Activated CD4-positive, alpha-beta T cell treated with anti-CD3 and anti-CD28 coated beads, Interleukin-2, Interleukin-4, amounts not matched to agents 100 ng/mL and 50 ng/mL, durations not matched to agents 16 hours and 8 hours (primary cell): ENCODE measurements at regions not wholly inside any gene's neighbourhood (a gene's known extent, or its start where the extent isn't known, plus 50 kb on each side); places are given as distances from the start of the nearest gene placed in this dataset.

Experiments
- DNase-seq: peaks from one replicate; pipeline ENCODE4 v3.0.0-alpha.2; 2020; ENCODE audit warnings: low spot score

GRCh38 chr2:4255491-4255890 lies 552.1 kb downstream of the DCDC2C start:
- no peak for DNase-seq

- DNase-seq: no peak
These were observed 553.0 kb downstream of the DCDC2C start for GRCh38 chr2:4256351-4256750.

GRCh38 chr2:4258563-4258962 lies 555.2 kb downstream of the DCDC2C start:
- DNase-seq: no peak

- no peak for DNase-seq
These were observed 562.6 kb downstream of the DCDC2C start for GRCh38 chr2:4265936-4266335.

GRCh38 chr2:4269885-4270284 lies 566.5 kb downstream of the DCDC2C start:
- no peak for DNase-seq

- no peak for DNase-seq
These were observed 569.0 kb downstream of the DCDC2C start for GRCh38 chr2:4272261-4272858.

- DNase-seq: no peak
These were observed 575.0 kb downstream of the DCDC2C start for GRCh38 chr2:4278392-4278791.

- DNase-seq: no peak
These were observed 576.1 kb downstream of the DCDC2C start for GRCh38 chr2:4279431-4279830.

- DNase-seq: no peak
These were observed 588.1 kb downstream of the DCDC2C start for GRCh38 chr2:4291430-4291829.

- DNase-seq: no peak
These were observed 592.3 kb downstream of the DCDC2C start for GRCh38 chr2:4295680-4296079.

- DNase-seq: no peak
These were observed 597.2 kb downstream of the DCDC2C start for GRCh38 chr2:4300616-4301015.

GRCh38 chr2:4324531-4324930 lies 621.2 kb downstream of the DCDC2C start:
- DNase-seq: no peak

- DNase-seq: no peak
These were observed 633.5 kb downstream of the DCDC2C start for GRCh38 chr2:4336864-4337263.

GRCh38 chr2:4338345-4338744 lies 635.0 kb downstream of the DCDC2C start:
- no peak for DNase-seq

- no peak for DNase-seq
These were observed 637.2 kb downstream of the DCDC2C start for GRCh38 chr2:4340536-4340935.

- no peak for DNase-seq
These were observed 643.3 kb downstream of the DCDC2C start for GRCh38 chr2:4346628-4347027.

- no peak for DNase-seq
These were observed 650.3 kb downstream of the DCDC2C start for GRCh38 chr2:4353668-4354067.

- no peak for DNase-seq
These were observed 650.8 kb downstream of the DCDC2C start for GRCh38 chr2:4354164-4354563.

- DNase-seq: peak; percentile 0
These were observed 651.3 kb downstream of the DCDC2C start for GRCh38 chr2:4354678-4355077.

GRCh38 chr2:4356109-4356508 lies 652.7 kb downstream of the DCDC2C start:
- no peak for DNase-seq

- no peak for DNase-seq
These were observed 653.2 kb downstream of the DCDC2C start for GRCh38 chr2:4356541-4356940.

GRCh38 chr2:4357121-4357520 lies 653.7 kb downstream of the DCDC2C start:
- DNase-seq: no peak

- DNase-seq: no peak
These were observed 655.5 kb downstream of the DCDC2C start for GRCh38 chr2:4358837-4359236.

- no peak for DNase-seq
These were observed 665.5 kb downstream of the DCDC2C start for GRCh38 chr2:4368907-4369306.
